ENCODE measurements at regions not wholly inside any gene's neighbourhood (a gene's known extent, or its start where the extent isn't known, plus 50 kb on each side); places are given as distances from the start of the nearest gene placed in this dataset.

- Mint-ChIP-seq H3K9me3 (no peaks in the 10 kb centered on the region), H3K27ac (no peak overlapping the region), H3K4me3 (no peak overlapping the region), H3K27me3 (ENCODE audit: low read depth) (peaks cover 3% of the 10 kb centered on the region), H3K36me3 (ENCODE audit: low read depth) (no peaks in the 10 kb centered on the region), H3K4me1 (ENCODE audit: low read depth) (no peaks in the 10 kb centered on the region)
These were observed 77.2 kb downstream of the MYEOV start for GRCh38 chr11:69370984-69371709.

- H3K9me3 Mint-ChIP-seq = no peaks in the 10 kb centered on the region
- no peak overlapping the region for H3K4me3 Mint-ChIP-seq
- H3K4me1 Mint-ChIP-seq (ENCODE audit: low read depth) = no peaks in the 10 kb centered on the region
- peaks cover 3% of the 10 kb centered on the region for H3K27me3 Mint-ChIP-seq (ENCODE audit: low read depth)
- H3K36me3 Mint-ChIP-seq (ENCODE audit: low read depth) = no peaks in the 10 kb centered on the region
- H3K27ac Mint-ChIP-seq = no peak overlapping the region
These were observed 78.0 kb downstream of the MYEOV start for GRCh38 chr11:69371731-69372588.

GRCh38 chr11:69372589-69373250 is 78.8 kb downstream of the MYEOV start:
- Mint-ChIP-seq H3K27ac (no peak overlapping the region), H3K27me3 (ENCODE audit: low read depth) (peaks cover 3% of the 10 kb centered on the region), H3K36me3 (ENCODE audit: low read depth) (no peaks in the 10 kb centered on the region), H3K9me3 (no peaks in the 10 kb centered on the region), H3K4me3 (no peak overlapping the region), H3K4me1 (ENCODE audit: low read depth) (no peaks in the 10 kb centered on the region)

GRCh38 chr11:69373251-69373635 is 79.3 kb downstream of the MYEOV start:
- Mint-ChIP-seq H3K9me3 (no peaks in the 10 kb centered on the region), H3K27ac (no peak overlapping the region), H3K4me3 (no peak overlapping the region), H3K36me3 (ENCODE audit: low read depth) (no peaks in the 10 kb centered on the region), H3K4me1 (ENCODE audit: low read depth) (no peaks in the 10 kb centered on the region), H3K27me3 (ENCODE audit: low read depth) (peaks cover 3% of the 10 kb centered on the region)

- no peaks in the 10 kb centered on the region for H3K4me1 Mint-ChIP-seq (ENCODE audit: low read depth)
- H3K36me3 Mint-ChIP-seq (ENCODE audit: low read depth) = no peaks in the 10 kb centered on the region
- no peaks in the 10 kb centered on the region for H3K9me3 Mint-ChIP-seq
- no peak overlapping the region for H3K27ac Mint-ChIP-seq
- no peak overlapping the region for H3K4me3 Mint-ChIP-seq
- peaks cover 3% of the 10 kb centered on the region for H3K27me3 Mint-ChIP-seq (ENCODE audit: low read depth)
These were observed 80.4 kb downstream of the MYEOV start for GRCh38 chr11:69374110-69374945.

- no peak overlapping the region for H3K4me3 Mint-ChIP-seq
- no peaks in the 10 kb centered on the region for H3K36me3 Mint-ChIP-seq (ENCODE audit: low read depth)
- H3K27me3 Mint-ChIP-seq (ENCODE audit: low read depth) = no peaks in the 10 kb centered on the region
- H3K27ac Mint-ChIP-seq = no peak overlapping the region
- no peaks in the 10 kb centered on the region for H3K4me1 Mint-ChIP-seq (ENCODE audit: low read depth)
- H3K9me3 Mint-ChIP-seq = no peaks in the 10 kb centered on the region
These were observed 81.0 kb downstream of the MYEOV start for GRCh38 chr11:69374946-69375310.

GRCh38 chr11:69375316-69376154 is 81.6 kb downstream of the MYEOV start:
- Mint-ChIP-seq H3K4me1 (ENCODE audit: low read depth) (no peaks in the 10 kb centered on the region), H3K27me3 (ENCODE audit: low read depth) (no peaks in the 10 kb centered on the region), H3K27ac (no peak overlapping the region), H3K9me3 (no peaks in the 10 kb centered on the region), H3K36me3 (ENCODE audit: low read depth) (no peaks in the 10 kb centered on the region), H3K4me3 (no peak overlapping the region)

GRCh38 chr11:69376155-69377028 is 82.4 kb downstream of the MYEOV start:
- H3K36me3 Mint-ChIP-seq (ENCODE audit: low read depth) = no peaks in the 10 kb centered on the region
- H3K9me3 Mint-ChIP-seq = no peaks in the 10 kb centered on the region
- H3K4me1 Mint-ChIP-seq (ENCODE audit: low read depth) = no peaks in the 10 kb centered on the region
- H3K27me3 Mint-ChIP-seq (ENCODE audit: low read depth) = no peaks in the 10 kb centered on the region
- H3K27ac Mint-ChIP-seq = no peak overlapping the region
- H3K4me3 Mint-ChIP-seq = no peak overlapping the region

GRCh38 chr11:69377029-69377952 is 83.3 kb downstream of the MYEOV start:
- Mint-ChIP-seq H3K4me3 (no peak overlapping the region), H3K27me3 (ENCODE audit: low read depth) (no peaks in the 10 kb centered on the region), H3K27ac (no peak overlapping the region), H3K4me1 (ENCODE audit: low read depth) (no peaks in the 10 kb centered on the region), H3K9me3 (no peaks in the 10 kb centered on the region), H3K36me3 (ENCODE audit: low read depth) (no peaks in the 10 kb centered on the region)

- Mint-ChIP-seq H3K27me3 (ENCODE audit: low read depth) (no peaks in the 10 kb centered on the region), H3K4me3 (no peak overlapping the region), H3K4me1 (ENCODE audit: low read depth) (no peaks in the 10 kb centered on the region), H3K36me3 (ENCODE audit: low read depth) (no peaks in the 10 kb centered on the region), H3K9me3 (no peaks in the 10 kb centered on the region), H3K27ac (no peak overlapping the region)
These were observed 84.0 kb downstream of the MYEOV start for GRCh38 chr11:69377953-69378302.

- Mint-ChIP-seq H3K4me1 (ENCODE audit: low read depth) (no peaks in the 10 kb centered on the region), H3K36me3 (ENCODE audit: low read depth) (no peaks in the 10 kb centered on the region), H3K27ac (no peak overlapping the region), H3K27me3 (ENCODE audit: low read depth) (no peaks in the 10 kb centered on the region), H3K9me3 (no peaks in the 10 kb centered on the region), H3K4me3 (no peak overlapping the region)
These were observed 84.6 kb downstream of the MYEOV start for GRCh38 chr11:69378303-69379141.

Measured in T-helper 1 cell treated with Interleukin-12 subunit alpha and Interleukin-12 subunit beta and Interleukin-4 antibody, amounts not matched to agents 30 μg/mL and 1 μg/mL, for 36 hours (primary cell).